Neural crest cell (in vitro differentiated cells): ENCODE measurements at regions not wholly inside any gene's neighbourhood (a gene's known extent, or its start where the extent isn't known, plus 50 kb on each side); places are given as distances from the start of the nearest gene placed in this dataset.

ENCODE experiments used
- DNase-seq: peaks from one replicate; pipeline ENCODE4 v3.0.0; 2021; ENCODE audit warnings: low read depth, mixed read lengths, low spot score
- H3K27ac Mint-ChIP-seq: one replicate; pipeline ENCODE4 v1.8.0; 2021; ENCODE audit warnings: mild to moderate bottlenecking, mixed read lengths; ENCODE audit not compliant: unreplicated experiment
- H3K27me3 Mint-ChIP-seq: 2 replicates; pipeline ENCODE4 v1.8.0; 2021; ENCODE audit warnings: low read depth, mild to moderate bottlenecking, mixed read lengths
- H3K36me3 Mint-ChIP-seq: 2 replicates; pipeline ENCODE4 v1.8.0; 2021; ENCODE audit warnings: low read depth, mild to moderate bottlenecking, mixed read lengths
- H3K4me1 Mint-ChIP-seq: 2 replicates; pipeline ENCODE4 v1.8.0; 2021; ENCODE audit warnings: mixed read lengths
- H3K4me3 Mint-ChIP-seq: one replicate; pipeline ENCODE4 v1.8.0; 2021; ENCODE audit warnings: mild to moderate bottlenecking, mixed read lengths
- H3K9me3 Mint-ChIP-seq: 2 replicates; pipeline ENCODE4 v1.8.0; 2021; ENCODE audit warnings: mixed read lengths
- TF ChIP-seq, protein P1 (sequence below): fragments of 200-600 bp; sonication (generic); conservative IDR thresholded peaks from 2 replicates; pipeline ENCODE4 v1.5.0; 2021; ENCODE audit warnings: antibody characterized with exemption, mild to moderate bottlenecking

DNA sequence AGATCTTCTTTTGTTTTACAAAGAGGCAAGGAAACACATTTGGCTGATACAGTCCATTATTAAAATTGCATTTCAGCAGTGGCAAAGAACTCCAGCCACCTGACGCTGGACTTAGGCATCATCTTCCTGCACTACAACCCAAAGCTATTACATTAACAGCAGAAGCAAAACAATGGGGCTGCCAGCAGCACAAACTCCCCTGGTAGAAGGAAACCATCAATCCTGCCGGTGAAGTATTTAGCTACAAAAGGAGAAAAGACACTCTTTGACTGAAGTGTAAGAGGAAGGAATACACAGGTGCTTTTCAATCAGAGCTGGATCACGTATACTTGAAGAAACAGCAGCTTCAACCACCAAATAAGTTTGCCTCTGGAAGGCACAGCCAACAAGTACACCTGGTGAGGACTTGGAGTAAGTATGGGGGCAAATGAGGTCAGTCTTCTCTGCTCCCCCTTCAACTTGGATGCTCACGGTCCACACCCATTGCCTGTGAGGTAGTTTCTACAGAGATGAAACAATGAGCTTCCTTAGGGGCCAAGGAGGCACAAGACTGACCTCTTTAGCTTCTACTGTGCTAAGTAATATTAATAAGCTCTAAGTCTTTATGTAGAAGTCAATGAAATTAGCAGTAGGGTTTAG, 125.9 kb upstream of the FOXN3 start:
- DNase-seq, result no peak
- peak overlapping the region; percentile 19 for H3K4me3 Mint-ChIP-seq
- TF ChIP-seq, protein P1, sequence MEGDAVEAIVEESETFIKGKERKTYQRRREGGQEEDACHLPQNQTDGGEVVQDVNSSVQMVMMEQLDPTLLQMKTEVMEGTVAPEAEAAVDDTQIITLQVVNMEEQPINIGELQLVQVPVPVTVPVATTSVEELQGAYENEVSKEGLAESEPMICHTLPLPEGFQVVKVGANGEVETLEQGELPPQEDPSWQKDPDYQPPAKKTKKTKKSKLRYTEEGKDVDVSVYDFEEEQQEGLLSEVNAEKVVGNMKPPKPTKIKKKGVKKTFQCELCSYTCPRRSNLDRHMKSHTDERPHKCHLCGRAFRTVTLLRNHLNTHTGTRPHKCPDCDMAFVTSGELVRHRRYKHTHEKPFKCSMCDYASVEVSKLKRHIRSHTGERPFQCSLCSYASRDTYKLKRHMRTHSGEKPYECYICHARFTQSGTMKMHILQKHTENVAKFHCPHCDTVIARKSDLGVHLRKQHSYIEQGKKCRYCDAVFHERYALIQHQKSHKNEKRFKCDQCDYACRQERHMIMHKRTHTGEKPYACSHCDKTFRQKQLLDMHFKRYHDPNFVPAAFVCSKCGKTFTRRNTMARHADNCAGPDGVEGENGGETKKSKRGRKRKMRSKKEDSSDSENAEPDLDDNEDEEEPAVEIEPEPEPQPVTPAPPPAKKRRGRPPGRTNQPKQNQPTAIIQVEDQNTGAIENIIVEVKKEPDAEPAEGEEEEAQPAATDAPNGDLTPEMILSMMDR, result no peak
- peaks cover 30% of the 10 kb centered on the region for H3K4me1 Mint-ChIP-seq
- H3K27me3 Mint-ChIP-seq, result no peaks in the 10 kb centered on the region
- H3K36me3 Mint-ChIP-seq, result no peaks in the 10 kb centered on the region
- H3K27ac Mint-ChIP-seq, result peak overlapping the region; percentile 79
- H3K9me3 Mint-ChIP-seq, result no peaks in the 10 kb centered on the region

- Mint-ChIP-seq H3K9me3 (no peaks in the 10 kb centered on the region), H3K27ac (no peak overlapping the region), H3K4me1 (peaks cover 29% of the 10 kb centered on the region), H3K4me3 (no peak overlapping the region), H3K36me3 (no peaks in the 10 kb centered on the region), H3K27me3 (no peaks in the 10 kb centered on the region)
- TF ChIP-seq, protein P1, result no peak
- no peak for DNase-seq
These were observed 123.9 kb upstream of the FOXN3 start for GRCh38 chr14:89540830-89541470.

DNA sequence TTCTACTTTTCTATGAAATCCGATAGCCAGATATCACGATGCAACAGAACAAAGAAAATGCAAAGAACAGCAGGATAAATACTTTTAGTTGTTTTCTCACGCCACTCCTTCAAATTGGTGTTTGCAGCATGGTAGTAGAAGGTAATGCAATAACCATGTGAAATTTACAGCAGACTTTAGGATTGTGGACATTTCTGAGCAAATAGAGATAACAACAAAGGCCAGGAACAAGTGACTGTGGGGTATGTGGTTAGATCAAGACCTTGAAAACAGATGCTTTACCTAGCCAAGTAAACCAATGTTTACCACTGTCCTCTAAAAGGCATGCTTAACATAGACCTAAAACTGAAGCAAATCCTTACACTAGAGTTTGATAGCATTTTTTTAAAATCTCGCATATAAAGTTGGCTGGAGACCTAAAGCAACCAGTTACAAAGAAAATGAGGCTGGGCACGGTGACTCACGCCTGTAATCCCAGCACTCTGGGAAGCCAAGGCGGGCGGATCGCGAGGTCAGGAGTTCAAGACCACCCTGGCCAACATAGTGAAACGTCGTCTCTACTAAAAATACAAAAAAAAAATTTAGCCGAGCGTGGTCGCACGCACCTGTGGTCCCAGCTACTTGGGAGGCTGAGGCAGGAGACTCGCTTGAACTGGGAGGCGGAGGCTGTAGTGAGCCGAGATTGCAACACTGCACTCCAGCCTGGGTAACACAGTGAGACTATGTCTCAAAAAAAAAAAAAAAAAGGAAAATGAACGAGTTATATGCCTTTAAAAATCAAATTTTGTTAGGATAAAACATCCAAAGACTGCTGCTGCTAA, 123.2 kb upstream of the FOXN3 start:
- TF ChIP-seq, protein P1, result no peak
- no peak overlapping the region for H3K4me3 Mint-ChIP-seq
- H3K9me3 Mint-ChIP-seq, result no peaks in the 10 kb centered on the region
- no peak overlapping the region for H3K27ac Mint-ChIP-seq
- no peak for DNase-seq
- no peaks in the 10 kb centered on the region for H3K27me3 Mint-ChIP-seq
- peaks cover 35% of the 10 kb centered on the region for H3K4me1 Mint-ChIP-seq
- H3K36me3 Mint-ChIP-seq, result no peaks in the 10 kb centered on the region

GRCh38 chr14:89537911-89538310, 120.9 kb upstream of the FOXN3 start:
- Mint-ChIP-seq H3K27ac (no peak overlapping the region), H3K36me3 (no peaks in the 10 kb centered on the region), H3K9me3 (no peaks in the 10 kb centered on the region), H3K4me3 (no peak overlapping the region), H3K27me3 (no peaks in the 10 kb centered on the region), H3K4me1 (peaks cover 31% of the 10 kb centered on the region)
- DNase-seq, result no peak
- TF ChIP-seq, protein P1, result no peak

DNA sequence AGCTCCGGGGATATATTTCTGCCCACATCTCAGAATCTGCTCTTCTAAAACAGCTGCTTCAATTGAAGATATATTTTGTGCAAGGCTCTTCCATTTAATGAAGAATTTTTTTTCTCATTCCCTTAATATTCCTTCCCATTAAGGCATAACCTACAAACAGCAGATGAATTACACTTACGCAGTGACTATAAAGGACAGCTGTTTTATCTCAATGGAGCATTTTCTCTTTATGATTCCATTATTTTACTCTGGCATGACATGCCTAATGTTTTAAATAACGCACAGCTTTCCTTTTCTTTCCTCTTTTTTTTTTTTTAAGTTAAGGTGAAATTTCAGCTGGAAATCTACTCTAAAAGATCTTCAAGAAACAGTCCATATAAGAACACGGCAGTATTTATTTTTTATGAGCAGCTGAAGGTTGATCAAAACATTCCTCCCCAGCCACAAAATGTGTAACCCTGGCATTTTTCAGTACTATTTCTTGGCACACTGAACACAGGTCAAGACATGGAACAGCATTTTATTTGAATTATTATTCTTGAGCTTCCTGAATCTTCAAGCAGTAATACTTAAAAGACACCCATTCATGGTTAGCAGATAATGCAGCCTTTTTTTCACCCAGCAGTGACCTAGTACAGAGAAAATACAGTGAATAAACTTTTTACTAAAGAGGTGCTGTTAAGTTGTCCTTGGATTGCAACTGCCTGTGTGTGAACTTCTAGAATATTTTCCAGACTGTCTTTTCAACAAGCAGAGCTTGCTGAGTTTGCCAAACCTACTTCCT, 118.1 kb upstream of the FOXN3 start:
- no peaks in the 10 kb centered on the region for H3K27me3 Mint-ChIP-seq

More for the DNA sequence above, 118.1 kb upstream of the FOXN3 start:
- Mint-ChIP-seq H3K27ac (no peak overlapping the region), H3K9me3 (no peaks in the 10 kb centered on the region), H3K36me3 (no peaks in the 10 kb centered on the region), H3K4me1 (peaks cover 20% of the 10 kb centered on the region), H3K4me3 (no peak overlapping the region)
- no peak for DNase-seq
- TF ChIP-seq, protein P1, result no peak
